Ovary (tissue), 7 donors: ENCODE measurements at regions not wholly inside any gene's neighbourhood (a gene's known extent, or its start where the extent isn't known, plus 50 kb on each side); places are given as distances from the start of the nearest gene placed in this dataset.
A peak's percentile ranks its signal among the peaks of the same experiment; 100 is the strongest.

Experiments used
- DNase-seq, 5 donors: peaks; one replicate each; pipeline ENCODE4 v3.0.0-alpha.2; 2019 to 2020
- H3K27ac ChIP-seq, 2 donors: fragments of 200-600 bp; one replicate each; pipeline versions ENCODE4 v1.5.1 to v1.8.0; 2019 to 2022
- H3K27me3 ChIP-seq: fragments of 200-600 bp; one replicate; pipeline ENCODE4 v1.8.0; 2022
- H3K36me3 ChIP-seq: fragments of 200-600 bp; sonication (generic); one replicate; pipeline ENCODE4 v1.5.1; 2019
- H3K4me1 ChIP-seq: one replicate; pipeline ENCODE4 v1.8.1; 2013; ENCODE audit warnings: mild to moderate bottlenecking, moderate library complexity; ENCODE audit not compliant: insufficient read depth
- H3K4me3 ChIP-seq: fragments of 200-600 bp; sonication (generic); one replicate; pipeline ENCODE4 v1.5.1; 2017
- H3K9me3 ChIP-seq, 2 donors: fragments of 200-600 bp in 1 of 2; sonication (generic) in 1 of 2; one replicate each; pipeline versions ENCODE4 v1.5.1 to v1.8.1; 2013 to 2019; ENCODE audit warnings: mild to moderate bottlenecking in 1 of 2, moderate library complexity in 1 of 2
- CTCF ChIP-seq, 3 donors: fragments of 450-650 bp in 2 of 3; fragments of 200-600 bp in 1 of 3; IDR thresholded peaks; one replicate each; pipeline versions ENCODE4 v1.5.1 to v1.8.0; 2016 to 2022; ENCODE audit warnings: antibody characterized with exemption in 3 of 3, mild to moderate bottlenecking in 1 of 3
- EP300 ChIP-seq: sonication (generic); formaldehyde crosslinking; IDR thresholded peaks from one replicate; pipeline ENCODE4 v1.6.1; 2017; ENCODE audit warnings: antibody characterized with exemption
- POLR2A ChIP-seq: fragments of 450-650 bp; IDR thresholded peaks from one replicate; pipeline ENCODE4 v1.6.1; 2017; ENCODE audit warnings: antibody characterized with exemption, mild to moderate bottlenecking, moderate library complexity
- WGBS, 3 donors: extraction: QIAGEN DNeasy Blood & Tissue Kit in 1 of 3; methylation state at CpG; one replicate each; pipeline versions ENCODE4 v1.1.5 to v1.1.7; 2013 to 2017; 5-methylcytosine and 5-hydroxymethylcytosine counted together
- intact Hi-C, 4 donors: fragments of 100-400 bp; cut with DNase I; formaldehyde crosslinking; loops; one replicate each; pipeline versions ENCODE4 v1.11.0 to v1.15.1; 2022 to 2023
- donor health status: DM: no; HTN: no; CAD: no; lungs with moderate emphysema.
- donor health status: DM: no; HTN: no; CAD: no.
- donor health status: Bipolar disorder and iron deficiency.
- donor health status: DM: no; HTN: no; CAD: no.
- donor health status: DM: yes; HTN: yes; CAD: no.

GRCh38 chr10:43863270-43863669 is 214.6 kb upstream of the ZNF32 start:
- intact Hi-C loops, result no loop called here
- DNase-seq, result peak in 1 of 5 donors; percentile 3
- TF ChIP-seq CTCF (IDR thresholded peaks at IDR 0.05), result no peak
- TF ChIP-seq POLR2A, result no peak
- TF ChIP-seq EP300, result no peak
- Histone ChIP-seq H3K4me1 (peaks cover 7% of the 10 kb centered on the region), H3K36me3 (no peaks in the 10 kb centered on the region), H3K9me3 (no peaks in the 10 kb centered on the region), H3K27ac (no peak overlapping the region), H3K27me3 (no peaks in the 10 kb centered on the region), H3K4me3 (no peak overlapping the region)
- WGBS, 3 donors, result 96 to 99% (median 98%) methylated on average over 9 of the region's 9 CpGs

GRCh38 chr10:43862756-43863155 is 214.1 kb upstream of the ZNF32 start:
- peak in 1 of 5 donors; percentile 1 for DNase-seq
- no peaks in the 10 kb centered on the region for H3K27me3 ChIP-seq
- H3K9me3 ChIP-seq, result no peaks in the 10 kb centered on the region
- TF ChIP-seq POLR2A (no peak), EP300 (no peak)
- peaks cover 7% of the 10 kb centered on the region for H3K4me1 ChIP-seq
- no peaks in the 10 kb centered on the region for H3K36me3 ChIP-seq
- H3K4me3 ChIP-seq, result no peak overlapping the region
- intact Hi-C loops, result no loop called here
- 93 to 98% (median 97%) methylated on average over 5 of the region's 5 CpGs for WGBS, 3 donors
- H3K27ac ChIP-seq, result no peak overlapping the region

- Histone ChIP-seq H3K4me1 (peaks cover 10% of the 10 kb centered on the region), H3K27me3 (no peaks in the 10 kb centered on the region), H3K4me3 (no peak overlapping the region), H3K27ac (no peak overlapping the region), H3K36me3 (no peaks in the 10 kb centered on the region), H3K9me3 (no peaks in the 10 kb centered on the region)
- WGBS, 3 donors, result 37 to 53% (median 40%) methylated on average over 3 of the region's 3 CpGs
- no peak for TF ChIP-seq CTCF (IDR thresholded peaks at IDR 0.05)
- TF ChIP-seq EP300, result no peak
- TF ChIP-seq POLR2A, result no peak
- intact Hi-C loops, result no loop called here
- DNase-seq, result peak in 1 of 5 donors; percentile 0
Observed at GRCh38 chr10:43861966-43862751, 213.5 kb upstream of the ZNF32 start.

GRCh38 chr10:43859016-43859525 is 210.4 kb upstream of the ZNF32 start:
- no peaks in the 10 kb centered on the region for H3K9me3 ChIP-seq
- WGBS, 3 donors, result 93 to 95% (median 93%) methylated on average over 6 of the region's 6 CpGs
- peaks cover 4% of the 10 kb centered on the region for H3K4me1 ChIP-seq
- intact Hi-C loops, result no loop called here
- H3K4me3 ChIP-seq, result no peak overlapping the region
- H3K27me3 ChIP-seq, result no peaks in the 10 kb centered on the region
- no peak for TF ChIP-seq EP300
- no peak for TF ChIP-seq CTCF (IDR thresholded peaks at IDR 0.05)
- no peak for TF ChIP-seq POLR2A
- H3K27ac ChIP-seq, result no peak overlapping the region
- H3K36me3 ChIP-seq, result no peaks in the 10 kb centered on the region
- DNase-seq, result no peak

- WGBS, 3 donors, result 29 to 53% (median 39%) methylated on average over 3 of the region's 3 CpGs
- intact Hi-C loops, result no loop called here
Observed at GRCh38 chr10:43857931-43858315, 209.2 kb upstream of the ZNF32 start.

More at GRCh38 chr10:43857931-43858315, 209.2 kb upstream of the ZNF32 start:
- H3K4me3 ChIP-seq, result no peak overlapping the region
- no peak for TF ChIP-seq CTCF (IDR thresholded peaks at IDR 0.05)
- no peak for TF ChIP-seq POLR2A
- no peak for TF ChIP-seq EP300
- H3K4me1 ChIP-seq, result peaks cover 3% of the 10 kb centered on the region
- H3K36me3 ChIP-seq, result no peaks in the 10 kb centered on the region
- no peak for DNase-seq
- H3K27me3 ChIP-seq, result no peaks in the 10 kb centered on the region
- H3K9me3 ChIP-seq, result no peaks in the 10 kb centered on the region
- H3K27ac ChIP-seq, result no peak overlapping the region
